ENCODE measurements at regions not wholly inside any gene's neighbourhood (a gene's known extent, or its start where the extent isn't known, plus 50 kb on each side); places are given as distances from the start of the nearest gene placed in this dataset.

GRCh38 chr5:82445726-82446335, 167.7 kb upstream of the RPS23 start:
- no peak for TF ChIP-seq CTCF (IDR thresholded peaks at IDR 0.05)
- no peak for TF ChIP-seq POLR2AphosphoS5 (IDR thresholded peaks at IDR 0.05; ENCODE audit: low read depth, low read length)
- no peak for TF ChIP-seq REST (IDR thresholded peaks at IDR 0.05; ENCODE audit: insufficient read depth in 1 of 2, low read depth in 2 of 2, low read length in 1 of 2)
- TF ChIP-seq TCF7L2 (IDR thresholded peaks at IDR 0.05; ENCODE audit: low read depth, low read length) = no peak
